Right lobe of liver (tissue), 6 donors: ENCODE measurements at regions not wholly inside any gene's neighbourhood (a gene's known extent, or its start where the extent isn't known, plus 50 kb on each side); places are given as distances from the start of the nearest gene placed in this dataset.

Source experiments
- ATAC-seq, 4 donors: fragments of 200-7000 bp; cut with Tn5 transposase; one replicate each; pipeline ENCODE4 v1.9.1; 2020; ENCODE audit warnings: mild to moderate bottlenecking in 4 of 4, moderate library complexity in 4 of 4
- DNase-seq, 3 donors: peaks; one replicate each; pipeline ENCODE4 v3.0.0-alpha.2; 2020
- H3K27ac ChIP-seq, 3 donors: fragments of 200-600 bp; one replicate each; pipeline ENCODE4 v1.8.0; 2022
- H3K27me3 ChIP-seq, 2 donors: fragments of 200-600 bp; one replicate each; pipeline ENCODE4 v1.8.0; 2022
- H3K36me3 ChIP-seq, 4 donors: fragments of 200-600 bp; sonication (generic) in 1 of 4; one replicate each; pipeline versions ENCODE4 v1.5.1 to v1.8.0; 2017 to 2022; ENCODE audit warnings: control low read depth in 1 of 4
- H3K4me1 ChIP-seq, 4 donors: fragments of 200-600 bp; sonication (generic) in 1 of 4; one replicate each; pipeline versions ENCODE4 v1.5.1 to v1.8.0; 2017 to 2022; ENCODE audit warnings: control low read depth in 1 of 4
- H3K4me3 ChIP-seq, 3 donors: fragments of 200-600 bp; one replicate each; pipeline ENCODE4 v1.8.0; 2022
- H3K9me3 ChIP-seq, 4 donors: fragments of 200-600 bp; sonication (generic) in 1 of 4; one replicate each; pipeline versions ENCODE4 v1.5.1 to v1.8.0; 2017 to 2022; ENCODE audit warnings: control low read depth in 1 of 4
- CTCF ChIP-seq, 4 donors: fragments of 200-600 bp in 3 of 4; fragments of 450-650 bp in 1 of 4; IDR thresholded peaks; one replicate each; pipeline versions ENCODE4 v1.5.1 to v1.8.0; 2016 to 2022; ENCODE audit warnings: antibody characterized with exemption in 4 of 4, mild to moderate bottlenecking in 2 of 4
- POLR2A ChIP-seq: fragments of 450-650 bp; IDR thresholded peaks from one replicate; pipeline ENCODE4 v1.6.1; 2017; ENCODE audit warnings: antibody characterized with exemption, mild to moderate bottlenecking
- WGBS: methylation state at CpG from one replicate; pipeline ENCODE4 v1.1.6; 2018; ENCODE audit warnings: low coverage, low lambda C conversion rate; ENCODE audit not compliant: insufficient coverage; ENCODE audit errors: missing lambda C conversion rate; 5-methylcytosine and 5-hydroxymethylcytosine counted together
- intact Hi-C, 2 donors: fragments of 100-400 bp; cut with DNase I; formaldehyde crosslinking; loops; one replicate each; pipeline versions ENCODE4 v1.11.2 to v1.14.1; 2022
- donor health status: DM: no; HTN: yes; CAD: no.
- donor health status: DM: no; HTN: no; CAD: no.
- donor health status: DM: no; HTN: no; CAD: no.
- donor health status: DM: no; HTN: yes; CAD: no.
- donor health status: DM: no; HTN: yes; CAD: no.

DNA sequence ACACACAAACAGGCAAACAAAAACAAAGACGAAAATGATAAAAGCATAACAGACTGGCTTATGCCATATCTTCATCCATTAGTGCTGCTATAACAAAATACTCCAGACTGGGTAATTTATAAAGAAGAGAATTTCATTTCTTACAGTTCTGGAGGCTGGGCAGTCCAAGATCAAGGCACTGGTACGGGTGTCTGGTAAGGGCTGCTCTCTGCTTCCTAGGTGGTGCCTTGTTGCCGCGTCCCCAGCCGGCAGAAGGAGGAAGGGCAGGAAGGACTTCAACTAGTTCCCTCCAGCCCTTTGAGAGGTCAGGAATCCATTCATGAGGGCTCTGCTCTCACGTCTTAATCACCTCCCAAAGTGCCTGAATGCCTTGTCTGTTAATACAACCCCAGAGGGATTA is 122.6 kb downstream of the BOD1 start:
- no peak overlapping the region for H3K4me3 ChIP-seq
- ATAC-seq (no peak), DNase-seq (no peak)
- 57% methylated on average over 4 of the region's 6 CpGs for WGBS
- no peak overlapping the region for H3K27ac ChIP-seq
- intact Hi-C loops: no loop called here
- TF ChIP-seq CTCF (IDR thresholded peaks at IDR 0.05) (no peak), POLR2A (no peak)
- H3K36me3 ChIP-seq: no peaks in the 10 kb centered on the region
- H3K9me3 ChIP-seq: no peaks in the 10 kb centered on the region
- peaks cover 0 to 5% (median 0%) of the 10 kb centered on the region in 4 donors for H3K4me1 ChIP-seq
- H3K27me3 ChIP-seq: no peaks in the 10 kb centered on the region

GRCh38 chr5:173493040-173493439 is 123.4 kb downstream of the BOD1 start:
- Histone ChIP-seq H3K4me1 (no peaks in the 10 kb centered on the region), H3K36me3 (no peaks in the 10 kb centered on the region), H3K4me3 (no peak overlapping the region), H3K27ac (no peak overlapping the region), H3K27me3 (no peaks in the 10 kb centered on the region), H3K9me3 (no peaks in the 10 kb centered on the region)
- intact Hi-C loops: no loop called here
- TF ChIP-seq POLR2A: no peak
- no peak for TF ChIP-seq CTCF (IDR thresholded peaks at IDR 0.05)
- WGBS: 65% methylated on average over 2 of the region's 2 CpGs
- no peak for ATAC-seq
- DNase-seq: no peak

- no peaks in the 10 kb centered on the region for H3K27me3 ChIP-seq
- WGBS: no CpG with 5 or more reads among the region's 1 CpG
- no peaks in the 10 kb centered on the region for H3K36me3 ChIP-seq
- DNase-seq: no peak
- H3K9me3 ChIP-seq: no peaks in the 10 kb centered on the region
- H3K4me3 ChIP-seq: no peak overlapping the region
- no peak for ATAC-seq
- no peaks in the 10 kb centered on the region for H3K4me1 ChIP-seq
- TF ChIP-seq CTCF (IDR thresholded peaks at IDR 0.05) (no peak), POLR2A (no peak)
- no peak overlapping the region for H3K27ac ChIP-seq
- intact Hi-C loops: no loop called here
Observed at GRCh38 chr5:173490681-173491080, 125.8 kb downstream of the BOD1 start.

DNA sequence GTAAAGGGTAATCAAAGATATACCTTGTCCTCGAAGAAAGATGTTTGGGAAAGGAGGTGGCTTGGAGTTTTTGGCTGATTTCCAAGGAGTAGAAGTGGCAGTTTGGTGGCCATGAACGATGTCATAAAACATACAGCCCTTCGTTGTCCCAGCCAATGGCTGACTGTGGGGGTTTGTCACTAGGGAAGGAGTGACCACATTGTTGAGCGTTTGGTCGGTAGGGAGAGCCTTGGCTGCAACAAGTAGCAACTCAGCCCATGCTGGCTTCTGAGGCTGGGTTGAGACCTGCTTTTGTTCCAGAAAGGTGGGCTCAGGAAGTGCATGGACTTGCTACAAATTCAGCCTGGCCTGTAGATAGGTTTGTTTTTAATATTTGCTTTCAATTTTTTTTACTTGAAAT is 128.3 kb downstream of the BOD1 start:
- TF ChIP-seq POLR2A (no peak), CTCF (IDR thresholded peaks at IDR 0.05) (no peak)
- 65% methylated on average over 4 of the region's 5 CpGs for WGBS
- H3K9me3 ChIP-seq: no peaks in the 10 kb centered on the region
- H3K36me3 ChIP-seq: no peaks in the 10 kb centered on the region
- H3K4me3 ChIP-seq: no peak overlapping the region
- no peaks in the 10 kb centered on the region for H3K4me1 ChIP-seq
- DNase-seq: no peak
- ATAC-seq: no peak
- intact Hi-C loops: no loop called here
- no peaks in the 10 kb centered on the region for H3K27me3 ChIP-seq
- H3K27ac ChIP-seq: no peak overlapping the region

- Histone ChIP-seq H3K4me1 (no peaks in the 10 kb centered on the region), H3K27me3 (no peaks in the 10 kb centered on the region), H3K9me3 (no peaks in the 10 kb centered on the region), H3K36me3 (no peaks in the 10 kb centered on the region), H3K4me3 (no peak overlapping the region), H3K27ac (no peak overlapping the region)
- ATAC-seq (no peak), DNase-seq (no peak)
- intact Hi-C loops: no loop called here
- 25% methylated on average over 1 of the region's 1 CpG for WGBS
- TF ChIP-seq POLR2A (no peak), CTCF (IDR thresholded peaks at IDR 0.05) (no peak)
Observed at GRCh38 chr5:173487300-173487699, 129.2 kb downstream of the BOD1 start.
